Neural progenitor cell (in vitro differentiated cells): ENCODE measurements at regions not wholly inside any gene's neighbourhood (a gene's known extent, or its start where the extent isn't known, plus 50 kb on each side); places are given as distances from the start of the nearest gene placed in this dataset.

Source experiments
- DNase-seq: peaks from one replicate; pipeline ENCODE4 v3.0.0-alpha.2; 2016; ENCODE audit warnings: low spot score
- H2AFZ ChIP-seq: fragments of 200-600 bp; sonication (generic); replicated peaks from 2 replicates; pipeline ENCODE4 v1.6.1; 2016; ENCODE audit warnings: antibody characterized with exemption
- H3F3A ChIP-seq: fragments of 200-600 bp; sonication (generic); 2 replicates; pipeline ENCODE4 v1.6.1; 2016; ENCODE audit warnings: antibody characterized with exemption, low read depth
- H3K27ac ChIP-seq: fragments of 200-600 bp; sonication (generic); 2 replicates; pipeline ENCODE4 v1.5.1; 2016; ENCODE audit warnings: mild to moderate bottlenecking
- H3K27me3 ChIP-seq: fragments of 200-600 bp; sonication (generic); 2 replicates; pipeline ENCODE4 v1.6.1; 2016; ENCODE audit warnings: mild to moderate bottlenecking, moderate library complexity
- H3K36me3 ChIP-seq: fragments of 200-600 bp; sonication (generic); 2 replicates; pipeline ENCODE4 v1.5.1; 2016
- H3K4me1 ChIP-seq: fragments of 200-600 bp; sonication (generic); 2 replicates; pipeline ENCODE4 v1.6.1; 2016; ENCODE audit warnings: mixed run types
- H3K4me2 ChIP-seq: fragments of 200-600 bp; sonication (generic); 2 replicates; pipeline ENCODE4 v1.6.1; 2016
- H3K4me3 ChIP-seq: fragments of 200-600 bp; sonication (generic); 2 replicates; pipeline ENCODE4 v1.5.1; 2016
- H3K79me2 ChIP-seq: fragments of 200-600 bp; sonication (generic); 2 replicates; pipeline ENCODE4 v1.6.1; 2016; ENCODE audit warnings: low read depth
- H3K9ac ChIP-seq: fragments of 200-600 bp; sonication (generic); 2 replicates; pipeline ENCODE4 v1.6.1; 2016
- H3K9me3 ChIP-seq: fragments of 200-600 bp; sonication (generic); 2 replicates; pipeline ENCODE4 v1.5.1; 2016; ENCODE audit warnings: low read depth
- H4K20me1 ChIP-seq: fragments of 200-600 bp; sonication (generic); 2 replicates; pipeline ENCODE4 v1.6.1; 2016; ENCODE audit warnings: low read depth
- H3K27ac Mint-ChIP-seq: 3 replicates; pipeline ENCODE4 v1.8.0; 2021; ENCODE audit warnings: mixed read lengths
- H3K27me3 Mint-ChIP-seq: 2 replicates; pipeline ENCODE4 v1.8.0; 2022; ENCODE audit warnings: low read depth, mild to moderate bottlenecking, inconsistent platforms, moderate library complexity, mixed read lengths; ENCODE audit not compliant: insufficient read depth
- H3K36me3 Mint-ChIP-seq: 3 replicates; pipeline ENCODE4 v1.8.0; 2021; ENCODE audit warnings: mixed read lengths
- H3K4me1 Mint-ChIP-seq: 3 replicates; pipeline ENCODE4 v1.8.0; 2021; ENCODE audit warnings: mixed read lengths
- H3K4me3 Mint-ChIP-seq: 3 replicates; pipeline ENCODE4 v1.8.0; 2021; ENCODE audit warnings: mild to moderate bottlenecking, moderate library complexity, mixed read lengths
- H3K9me3 Mint-ChIP-seq: 3 replicates; pipeline ENCODE4 v1.8.0; 2020; ENCODE audit warnings: mixed read lengths
- CTCF ChIP-seq: fragments of 200-600 bp; sonication (generic); IDR thresholded peaks from 2 replicates; pipeline ENCODE4 v1.5.1; 2017; ENCODE audit warnings: antibody characterized with exemption, mild to moderate bottlenecking
- EZH2 ChIP-seq: fragments of 200-600 bp; sonication (generic); IDR thresholded peaks from 2 replicates; pipeline ENCODE4 v1.6.1; 2017; ENCODE audit warnings: antibody characterized with exemption, mild to moderate bottlenecking, moderate library complexity
- EZH2phosphoT487 ChIP-seq: fragments of 200-600 bp; sonication (generic); IDR thresholded peaks from 2 replicates; pipeline ENCODE4 v1.6.1; 2017; ENCODE audit warnings: antibody characterized with exemption

GRCh38 chr10:23557777-23558176 is 118.9 kb downstream of the OTUD1 start:
- no peaks in the 10 kb centered on the region for H3K36me3 Mint-ChIP-seq
- DNase-seq, result no peak
- no peak overlapping the region for H3K4me2 ChIP-seq
- H3K9me3 ChIP-seq, result no peaks in the 10 kb centered on the region
- no peak overlapping the region for H3K27ac ChIP-seq
- H3K4me1 ChIP-seq, result no peaks in the 10 kb centered on the region
- H3K27me3 ChIP-seq, result no peaks in the 10 kb centered on the region
- H3K27me3 Mint-ChIP-seq, result peaks cover 2% of the 10 kb centered on the region
- TF ChIP-seq EZH2phosphoT487, result no peak
- TF ChIP-seq EZH2, result no peak
- no peak for TF ChIP-seq CTCF
- H3F3A ChIP-seq, result no peaks in the 10 kb centered on the region
- peaks cover 13% of the 10 kb centered on the region for H3K9me3 Mint-ChIP-seq
- H3K79me2 ChIP-seq, result no peaks in the 10 kb centered on the region
- H4K20me1 ChIP-seq, result no peaks in the 10 kb centered on the region
- H3K4me3 ChIP-seq, result no peak overlapping the region
- no peak overlapping the region for H3K27ac Mint-ChIP-seq
- H3K36me3 ChIP-seq, result no peaks in the 10 kb centered on the region
- H3K9ac ChIP-seq, result no peak overlapping the region
- no peak overlapping the region for H3K4me3 Mint-ChIP-seq
- no peak overlapping the region for H2AFZ ChIP-seq
- H3K4me1 Mint-ChIP-seq, result no peaks in the 10 kb centered on the region

- Mint-ChIP-seq H3K9me3 (peaks cover 14% of the 10 kb centered on the region), H3K27ac (no peak overlapping the region), H3K27me3 (peaks cover 2% of the 10 kb centered on the region), H3K36me3 (no peaks in the 10 kb centered on the region), H3K4me3 (no peak overlapping the region), H3K4me1 (no peaks in the 10 kb centered on the region)
- H3K79me2 ChIP-seq, result no peaks in the 10 kb centered on the region
- H3K9ac ChIP-seq, result no peak overlapping the region
- DNase-seq, result no peak
- no peaks in the 10 kb centered on the region for H3K27me3 ChIP-seq
- no peaks in the 10 kb centered on the region for H4K20me1 ChIP-seq
- H3K36me3 ChIP-seq, result no peaks in the 10 kb centered on the region
- no peak overlapping the region for H3K4me2 ChIP-seq
- H3F3A ChIP-seq, result no peaks in the 10 kb centered on the region
- H2AFZ ChIP-seq, result no peak overlapping the region
- H3K4me3 ChIP-seq, result no peak overlapping the region
- no peaks in the 10 kb centered on the region for H3K4me1 ChIP-seq
- H3K27ac ChIP-seq, result no peak overlapping the region
- H3K9me3 ChIP-seq, result no peaks in the 10 kb centered on the region
- TF ChIP-seq CTCF, result no peak
- TF ChIP-seq EZH2phosphoT487, result no peak
- no peak for TF ChIP-seq EZH2
Measured at GRCh38 chr10:23558361-23558799, 119.5 kb downstream of the OTUD1 start.

GRCh38 chr10:23568996-23569395 is 130.1 kb downstream of the OTUD1 start:
- DNase-seq, result no peak
- Histone ChIP-seq H3K79me2 (no peaks in the 10 kb centered on the region), H3K4me3 (no peak overlapping the region), H3K36me3 (no peaks in the 10 kb centered on the region), H3K4me1 (no peaks in the 10 kb centered on the region), H2AFZ (no peak overlapping the region), H3K9me3 (no peaks in the 10 kb centered on the region), H4K20me1 (no peaks in the 10 kb centered on the region), H3K27me3 (no peaks in the 10 kb centered on the region), H3F3A (no peaks in the 10 kb centered on the region), H3K4me2 (no peak overlapping the region), H3K9ac (no peak overlapping the region), H3K27ac (no peak overlapping the region)
- Mint-ChIP-seq H3K4me3 (no peak overlapping the region), H3K36me3 (peaks cover 2% of the 10 kb centered on the region), H3K27me3 (peaks cover 2% of the 10 kb centered on the region), H3K27ac (no peak overlapping the region), H3K9me3 (peaks cover 24% of the 10 kb centered on the region), H3K4me1 (no peaks in the 10 kb centered on the region)
- TF ChIP-seq CTCF, result no peak
- no peak for TF ChIP-seq EZH2phosphoT487
- TF ChIP-seq EZH2, result no peak

GRCh38 chr10:23571884-23572283 is 133.0 kb downstream of the OTUD1 start:
- Mint-ChIP-seq H3K9me3 (peaks cover 24% of the 10 kb centered on the region), H3K36me3 (peaks cover 2% of the 10 kb centered on the region)

More at GRCh38 chr10:23571884-23572283, 133.0 kb downstream of the OTUD1 start:
- no peak for DNase-seq
- Mint-ChIP-seq H3K27ac (no peak overlapping the region), H3K4me1 (no peaks in the 10 kb centered on the region), H3K27me3 (peaks cover 5% of the 10 kb centered on the region), H3K4me3 (no peak overlapping the region)
- Histone ChIP-seq H3K27me3 (no peaks in the 10 kb centered on the region), H4K20me1 (no peaks in the 10 kb centered on the region), H3K4me2 (no peak overlapping the region), H3K9ac (no peak overlapping the region), H3F3A (no peaks in the 10 kb centered on the region), H3K4me3 (no peak overlapping the region), H3K36me3 (no peaks in the 10 kb centered on the region), H3K79me2 (no peaks in the 10 kb centered on the region), H3K4me1 (no peaks in the 10 kb centered on the region), H3K27ac (no peak overlapping the region), H2AFZ (no peak overlapping the region), H3K9me3 (no peaks in the 10 kb centered on the region)
- TF ChIP-seq EZH2phosphoT487 (no peak), CTCF (no peak), EZH2 (no peak)
